ENCODE measurements at regions not wholly inside any gene's neighbourhood (a gene's known extent, or its start where the extent isn't known, plus 50 kb on each side); places are given as distances from the start of the nearest gene placed in this dataset.

DNA sequence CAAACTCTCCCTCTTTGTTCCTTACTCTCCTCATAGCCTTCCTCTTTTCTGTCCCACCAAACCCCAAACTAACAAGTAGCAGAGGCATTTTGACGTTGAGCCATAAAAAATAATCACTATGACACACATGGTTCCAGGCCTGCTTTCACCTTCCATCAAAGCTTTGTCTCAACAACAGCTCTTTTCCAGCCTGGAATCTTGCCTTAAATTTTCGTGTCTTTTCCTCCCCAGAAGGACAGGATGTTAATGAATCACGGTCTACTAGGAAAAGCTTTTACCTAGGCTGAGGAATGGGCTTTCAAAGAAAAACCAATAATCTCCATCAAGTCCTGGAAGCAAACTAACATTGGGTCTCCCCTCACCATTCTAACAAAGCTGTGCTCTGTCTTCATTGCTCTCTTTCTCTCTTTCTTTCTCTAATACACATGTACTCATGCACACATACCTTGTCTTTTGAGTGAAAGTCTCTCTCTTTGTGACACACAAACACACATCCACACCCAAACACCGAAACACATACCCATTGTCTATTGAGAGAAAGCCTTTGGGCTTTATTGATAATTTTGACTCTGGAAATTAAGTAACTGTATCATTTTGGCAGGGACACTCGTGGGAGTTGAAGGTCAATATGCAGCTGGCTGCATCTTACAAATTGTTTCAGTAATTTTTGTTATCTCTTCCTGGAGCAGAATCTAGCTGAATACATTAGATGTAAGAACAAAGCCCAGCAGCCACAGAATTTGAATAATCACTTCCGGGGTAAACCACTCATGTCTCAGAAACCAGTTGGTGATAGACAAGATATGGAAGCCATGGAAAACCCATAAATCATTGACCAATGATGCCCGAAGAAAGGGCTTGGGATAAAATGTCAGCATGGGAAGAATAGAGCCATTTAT is 107.4 kb upstream of the SLC4A7 start:
- Mint-ChIP-seq H3K27ac (ENCODE audit: unreplicated experiment) (peak overlapping the region; percentile 64), H3K4me1 (ENCODE audit: low read depth, unreplicated experiment) (peaks cover 35% of the 10 kb centered on the region), H3K36me3 (ENCODE audit: insufficient read depth, unreplicated experiment) (no peaks in the 10 kb centered on the region), H3K4me3 (ENCODE audit: low read depth, unreplicated experiment) (peak overlapping the region; percentile 24), H3K9me3 (ENCODE audit: low read depth, unreplicated experiment) (no peaks in the 10 kb centered on the region), H3K27me3 (ENCODE audit: unreplicated experiment) (no peaks in the 10 kb centered on the region)
- TF ChIP-seq, protein P1, sequence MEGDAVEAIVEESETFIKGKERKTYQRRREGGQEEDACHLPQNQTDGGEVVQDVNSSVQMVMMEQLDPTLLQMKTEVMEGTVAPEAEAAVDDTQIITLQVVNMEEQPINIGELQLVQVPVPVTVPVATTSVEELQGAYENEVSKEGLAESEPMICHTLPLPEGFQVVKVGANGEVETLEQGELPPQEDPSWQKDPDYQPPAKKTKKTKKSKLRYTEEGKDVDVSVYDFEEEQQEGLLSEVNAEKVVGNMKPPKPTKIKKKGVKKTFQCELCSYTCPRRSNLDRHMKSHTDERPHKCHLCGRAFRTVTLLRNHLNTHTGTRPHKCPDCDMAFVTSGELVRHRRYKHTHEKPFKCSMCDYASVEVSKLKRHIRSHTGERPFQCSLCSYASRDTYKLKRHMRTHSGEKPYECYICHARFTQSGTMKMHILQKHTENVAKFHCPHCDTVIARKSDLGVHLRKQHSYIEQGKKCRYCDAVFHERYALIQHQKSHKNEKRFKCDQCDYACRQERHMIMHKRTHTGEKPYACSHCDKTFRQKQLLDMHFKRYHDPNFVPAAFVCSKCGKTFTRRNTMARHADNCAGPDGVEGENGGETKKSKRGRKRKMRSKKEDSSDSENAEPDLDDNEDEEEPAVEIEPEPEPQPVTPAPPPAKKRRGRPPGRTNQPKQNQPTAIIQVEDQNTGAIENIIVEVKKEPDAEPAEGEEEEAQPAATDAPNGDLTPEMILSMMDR (IDR thresholded peaks at IDR 0.05; ENCODE audit: unreplicated experiment): no peak
- BruUV-seq (replicated peaks): no TSS peak
- CTCF ChIA-PET: interaction anchor here (1.0 to 1.2 kb wide), 2 partner anchors 16 to 107 kb away, joined by 3 to 4 read pairs; partner anchors contain the start of gene SLC4A7
- DNase-seq: no peak
- intact Hi-C loops (cut with micrococcal nuclease; ENCODE audit: unreplicated experiment): loop anchor here (5.0 kb wide), 1 partner anchor 86 kb away; no protein-coding TSS in a partner anchor

DNA sequence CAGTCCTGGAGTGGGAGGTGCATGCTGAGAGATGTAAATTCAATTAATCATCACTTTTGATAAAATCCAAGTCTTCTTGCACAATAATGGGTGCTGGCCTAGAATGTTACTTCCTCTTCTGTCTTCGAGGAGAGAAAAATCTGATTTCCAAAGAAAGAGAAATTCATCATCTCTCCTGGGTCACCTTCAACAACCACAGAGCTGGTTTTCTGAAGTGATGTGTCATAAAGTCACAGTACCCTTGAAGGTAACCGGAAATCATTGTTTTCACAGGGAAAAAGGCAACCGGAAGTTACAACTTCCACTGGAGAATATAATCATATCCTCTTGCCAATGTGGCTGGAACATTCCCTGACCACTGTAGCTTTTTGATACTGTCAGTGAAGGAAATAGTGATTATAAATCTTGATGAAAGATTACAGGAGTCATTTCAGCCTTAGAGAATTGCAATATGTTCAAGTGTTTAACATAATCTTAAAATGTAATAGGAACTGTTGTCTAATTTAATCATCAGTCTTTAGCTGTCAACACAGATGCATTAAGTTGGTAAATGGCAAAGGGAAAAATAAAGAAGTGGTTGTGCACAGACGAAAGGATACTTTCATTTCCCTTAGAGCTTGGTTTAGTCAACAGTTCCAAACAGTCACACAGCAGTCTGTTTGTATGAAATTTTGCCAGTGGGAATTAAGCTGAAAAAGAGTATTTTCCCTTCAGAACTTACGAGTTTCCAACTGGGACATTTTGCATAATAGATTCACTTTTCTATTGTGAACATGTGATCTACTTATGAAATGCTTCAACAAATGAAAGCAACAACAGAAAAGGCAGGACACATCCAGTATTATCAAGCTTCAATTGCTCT is 106.5 kb upstream of the SLC4A7 start:
- no peaks in the 10 kb centered on the region for H3K36me3 Mint-ChIP-seq (ENCODE audit: insufficient read depth, unreplicated experiment)

DNA sequence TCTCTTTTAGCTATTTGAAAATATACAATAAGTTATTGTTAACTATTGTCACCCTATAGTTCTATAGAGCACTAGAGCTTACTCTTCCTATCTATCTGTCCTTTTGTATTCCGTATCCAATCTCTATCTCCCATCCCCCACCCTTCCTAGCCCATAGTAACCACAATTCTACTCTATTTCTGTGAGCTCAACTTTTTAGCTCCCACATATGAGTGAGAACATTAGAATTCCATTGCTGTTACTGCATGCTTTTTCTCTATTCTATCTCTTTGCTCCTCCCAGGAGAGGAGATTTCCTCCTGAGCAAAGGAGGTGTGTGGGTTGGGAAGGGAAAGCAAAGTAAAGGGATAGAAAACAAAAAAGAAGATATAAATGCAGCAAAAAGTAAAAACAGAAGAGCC is 105.6 kb upstream of the SLC4A7 start:
- CTCF ChIA-PET: no interaction called here
- H3K4me3 Mint-ChIP-seq (ENCODE audit: low read depth, unreplicated experiment): no peak overlapping the region

More for the DNA sequence above, 106.5 kb upstream of the SLC4A7 start:
- no TSS peak for BruUV-seq (replicated peaks)
- TF ChIP-seq, protein P1 (IDR thresholded peaks at IDR 0.05; ENCODE audit: unreplicated experiment): no peak
- peaks cover 35% of the 10 kb centered on the region for H3K4me1 Mint-ChIP-seq (ENCODE audit: low read depth, unreplicated experiment)
- intact Hi-C loops (cut with micrococcal nuclease; ENCODE audit: unreplicated experiment): loop anchor here (5.0 kb wide), 1 partner anchor 87 kb away; no protein-coding TSS in a partner anchor
- no peaks in the 10 kb centered on the region for H3K27me3 Mint-ChIP-seq (ENCODE audit: unreplicated experiment)
- no peaks in the 10 kb centered on the region for H3K9me3 Mint-ChIP-seq (ENCODE audit: low read depth, unreplicated experiment)
- no peak overlapping the region for H3K27ac Mint-ChIP-seq (ENCODE audit: unreplicated experiment)
- no peak for DNase-seq
- H3K4me3 Mint-ChIP-seq (ENCODE audit: low read depth, unreplicated experiment): no peak overlapping the region
- CTCF ChIA-PET: interaction anchor here (1.0 to 1.2 kb wide), 2 partner anchors 17 to 106 kb away, joined by 3 to 4 read pairs; partner anchors contain the start of gene SLC4A7

GRCh38 chr3:27585429-27585828 is 101.2 kb upstream of the SLC4A7 start:
- BruUV-seq (replicated peaks): no TSS peak
- Mint-ChIP-seq H3K4me3 (ENCODE audit: low read depth, unreplicated experiment) (no peak overlapping the region), H3K4me1 (ENCODE audit: low read depth, unreplicated experiment) (peaks cover 9% of the 10 kb centered on the region), H3K27me3 (ENCODE audit: unreplicated experiment) (no peaks in the 10 kb centered on the region), H3K27ac (ENCODE audit: unreplicated experiment) (no peak overlapping the region), H3K36me3 (ENCODE audit: insufficient read depth, unreplicated experiment) (no peaks in the 10 kb centered on the region), H3K9me3 (ENCODE audit: low read depth, unreplicated experiment) (no peaks in the 10 kb centered on the region)
- DNase-seq: no peak
- TF ChIP-seq, protein P1 (IDR thresholded peaks at IDR 0.05; ENCODE audit: unreplicated experiment): no peak
- intact Hi-C loops (cut with micrococcal nuclease; ENCODE audit: unreplicated experiment): no loop called here
- CTCF ChIA-PET: no interaction called here

More for the DNA sequence above, 105.6 kb upstream of the SLC4A7 start:
- no TSS peak for BruUV-seq (replicated peaks)
- Mint-ChIP-seq H3K27ac (ENCODE audit: unreplicated experiment) (no peak overlapping the region), H3K9me3 (ENCODE audit: low read depth, unreplicated experiment) (no peaks in the 10 kb centered on the region), H3K4me1 (ENCODE audit: low read depth, unreplicated experiment) (peaks cover 35% of the 10 kb centered on the region), H3K27me3 (ENCODE audit: unreplicated experiment) (no peaks in the 10 kb centered on the region), H3K36me3 (ENCODE audit: insufficient read depth, unreplicated experiment) (no peaks in the 10 kb centered on the region)
- TF ChIP-seq, protein P1 (IDR thresholded peaks at IDR 0.05; ENCODE audit: unreplicated experiment): no peak
- DNase-seq: no peak
- intact Hi-C loops (cut with micrococcal nuclease; ENCODE audit: unreplicated experiment): loop anchor here (5.0 kb wide), 1 partner anchor 88 kb away; no protein-coding TSS in a partner anchor
